ENCODE measurements at regions not wholly inside any gene's neighbourhood (a gene's known extent, or its start where the extent isn't known, plus 50 kb on each side); places are given as distances from the start of the nearest gene placed in this dataset.

GRCh38 chr12:11540156-11540555, 109.3 kb upstream of the ETV6 start:
- no peak for TF ChIP-seq CTCF (IDR thresholded peaks at IDR 0.05)
- Histone ChIP-seq H3K4me1 (no peaks in the 10 kb centered on the region), H3K9me3 (no peaks in the 10 kb centered on the region), H3K36me3 (ENCODE audit: insufficient read depth in 1 of 2, low read depth in 1 of 2) (no peaks in the 10 kb centered on the region), H3K4me3 (no peak overlapping the region), H3K27me3 (ENCODE audit: insufficient read depth in 3 of 3, low read length in 2 of 3) (no peaks in the 10 kb centered on the region), H3K27ac (no peak overlapping the region)
- ATAC-seq = no peak
- intact Hi-C loops (cut with DNase I) = no loop called here
- WGBS, 3 donors = 78 to 91% (median 85%) methylated on average over 2 of the region's 2 CpGs
- no peak for DNase-seq

GRCh38 chr12:11540615-11541310, 108.7 kb upstream of the ETV6 start:
- no peak for TF ChIP-seq CTCF (IDR thresholded peaks at IDR 0.05)
- Histone ChIP-seq H3K4me1 (no peaks in the 10 kb centered on the region), H3K9me3 (no peaks in the 10 kb centered on the region), H3K27me3 (ENCODE audit: insufficient read depth in 3 of 3, low read length in 2 of 3) (no peaks in the 10 kb centered on the region), H3K36me3 (ENCODE audit: insufficient read depth in 1 of 2, low read depth in 1 of 2) (no peaks in the 10 kb centered on the region), H3K27ac (no peak overlapping the region), H3K4me3 (no peak overlapping the region)
- 68 to 78% (median 73%) methylated on average over 9 of the region's 9 CpGs for WGBS, 3 donors
- intact Hi-C loops (cut with DNase I) = no loop called here
- ATAC-seq (no peak), DNase-seq (no peak)

- WGBS, 3 donors = 76 to 82% (median 82%) methylated on average over 3 of the region's 3 CpGs
- H3K36me3 ChIP-seq (ENCODE audit: insufficient read depth in 1 of 2, low read depth in 1 of 2) = no peaks in the 10 kb centered on the region
- H3K4me1 ChIP-seq = no peaks in the 10 kb centered on the region
Observed at GRCh38 chr12:11542599-11542998, 106.9 kb upstream of the ETV6 start.

GRCh38 chr12:11543457-11544158, 105.9 kb upstream of the ETV6 start:
- no peak overlapping the region for H3K4me3 ChIP-seq
- intact Hi-C loops (cut with DNase I) = no loop called here
- TF ChIP-seq CTCF (IDR thresholded peaks at IDR 0.05) = no peak
- H3K27ac ChIP-seq = no peak overlapping the region
- H3K9me3 ChIP-seq = no peaks in the 10 kb centered on the region
- DNase-seq (no peak), ATAC-seq (no peak)
- no peaks in the 10 kb centered on the region for H3K36me3 ChIP-seq (ENCODE audit: insufficient read depth in 1 of 2, low read depth in 1 of 2)
- H3K27me3 ChIP-seq (ENCODE audit: insufficient read depth in 3 of 3, low read length in 2 of 3) = no peaks in the 10 kb centered on the region
- H3K4me1 ChIP-seq = no peaks in the 10 kb centered on the region
- WGBS, 3 donors = 56 to 69% (median 66%) methylated on average over 7 of the region's 7 CpGs

More at GRCh38 chr12:11542599-11542998, 106.9 kb upstream of the ETV6 start:
- no peak for ATAC-seq
- no peaks in the 10 kb centered on the region for H3K9me3 ChIP-seq
- no peak overlapping the region for H3K4me3 ChIP-seq
- H3K27ac ChIP-seq = no peak overlapping the region
- TF ChIP-seq CTCF (IDR thresholded peaks at IDR 0.05) = no peak
- DNase-seq = no peak
- intact Hi-C loops (cut with DNase I) = no loop called here
- no peaks in the 10 kb centered on the region for H3K27me3 ChIP-seq (ENCODE audit: insufficient read depth in 3 of 3, low read length in 2 of 3)

Data from psoas muscle (tissue), 7 donors.